AG04450 (cell line): ENCODE measurements at regions not wholly inside any gene's neighbourhood (a gene's known extent, or its start where the extent isn't known, plus 50 kb on each side); places are given as distances from the start of the nearest gene placed in this dataset.

Experiments
- CTCF ChIA-PET: fragments of 300-600, 350-600 bp; formaldehyde crosslinking; extraction: SDS; loops from one replicate; lab custom pipeline; 2022; ENCODE audit warnings: antibody characterized with exemption, inconsistent platforms; lab: Charles Lee
- POLR2A ChIA-PET: fragments of 350-600 bp; formaldehyde crosslinking; extraction: SDS; loops from one replicate; lab custom pipeline; 2021; ENCODE audit warnings: antibody characterized with exemption, inconsistent platforms; lab: Yijun Ruan, JAX
- DNase-seq: peaks from one replicate; pipeline ENCODE4 v3.0.0-alpha.2; 2011; ENCODE audit warnings: low read depth, low spot score
- H3K27ac ChIP-seq: one replicate; pipeline ENCODE4 v1.5.1; 2012; ENCODE audit warnings: low read depth, low read length, control low read depth
- H3K27me3 ChIP-seq: one replicate; pipeline ENCODE4 v1.6.0; 2012; ENCODE audit warnings: low read length; ENCODE audit not compliant: control insufficient read depth, insufficient read depth
- H3K4me3 ChIP-seq: 2 replicates; pipeline ENCODE4 v1.5.1; 2011; ENCODE audit warnings: mild to moderate bottlenecking, low read depth, low read length, control low read depth
- H3K9me3 ChIP-seq: 2 replicates; pipeline ENCODE4 v1.5.1; 2012; ENCODE audit warnings: low read length; ENCODE audit not compliant: control insufficient read depth, insufficient read depth
- TF ChIP-seq, protein P1 (sequence below): IDR thresholded peaks from 2 replicates; pipeline ENCODE4 v1.5.1; 2011; ENCODE audit warnings: low read depth, low read length, control low read depth, inconsistent platforms

DNA sequence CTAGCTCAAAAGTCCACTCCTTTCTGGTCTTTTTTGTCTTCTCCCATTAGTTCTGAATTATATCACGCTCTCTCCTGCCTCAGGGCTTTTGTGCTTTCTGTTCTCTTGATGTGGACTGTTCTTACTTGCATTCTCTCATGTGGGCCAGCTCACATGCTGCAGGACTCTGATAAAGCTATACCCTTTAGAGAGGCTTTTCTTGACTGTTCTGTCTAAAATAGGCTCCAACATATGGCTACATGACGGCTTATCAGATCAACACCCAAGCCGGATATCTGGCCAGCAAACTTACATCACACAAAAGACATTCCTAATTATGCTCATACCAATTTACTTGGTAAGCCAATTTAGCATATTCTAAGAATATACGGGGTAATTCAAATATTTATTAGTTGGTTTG lies 1494.5 kb downstream of the TECRL start:
- Histone ChIP-seq H3K27ac (no peak overlapping the region), H3K9me3 (peaks cover 2% of the 10 kb centered on the region; the same call in 1 of the 2 replicates), H3K4me3 (no peak overlapping the region), H3K27me3 (no peaks in the 10 kb centered on the region)
- TF ChIP-seq, protein P1, sequence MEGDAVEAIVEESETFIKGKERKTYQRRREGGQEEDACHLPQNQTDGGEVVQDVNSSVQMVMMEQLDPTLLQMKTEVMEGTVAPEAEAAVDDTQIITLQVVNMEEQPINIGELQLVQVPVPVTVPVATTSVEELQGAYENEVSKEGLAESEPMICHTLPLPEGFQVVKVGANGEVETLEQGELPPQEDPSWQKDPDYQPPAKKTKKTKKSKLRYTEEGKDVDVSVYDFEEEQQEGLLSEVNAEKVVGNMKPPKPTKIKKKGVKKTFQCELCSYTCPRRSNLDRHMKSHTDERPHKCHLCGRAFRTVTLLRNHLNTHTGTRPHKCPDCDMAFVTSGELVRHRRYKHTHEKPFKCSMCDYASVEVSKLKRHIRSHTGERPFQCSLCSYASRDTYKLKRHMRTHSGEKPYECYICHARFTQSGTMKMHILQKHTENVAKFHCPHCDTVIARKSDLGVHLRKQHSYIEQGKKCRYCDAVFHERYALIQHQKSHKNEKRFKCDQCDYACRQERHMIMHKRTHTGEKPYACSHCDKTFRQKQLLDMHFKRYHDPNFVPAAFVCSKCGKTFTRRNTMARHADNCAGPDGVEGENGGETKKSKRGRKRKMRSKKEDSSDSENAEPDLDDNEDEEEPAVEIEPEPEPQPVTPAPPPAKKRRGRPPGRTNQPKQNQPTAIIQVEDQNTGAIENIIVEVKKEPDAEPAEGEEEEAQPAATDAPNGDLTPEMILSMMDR, result no peak
- DNase-seq, result no peak
- ChIA-PET POLR2A (no interaction called here), CTCF (no interaction called here)

DNA sequence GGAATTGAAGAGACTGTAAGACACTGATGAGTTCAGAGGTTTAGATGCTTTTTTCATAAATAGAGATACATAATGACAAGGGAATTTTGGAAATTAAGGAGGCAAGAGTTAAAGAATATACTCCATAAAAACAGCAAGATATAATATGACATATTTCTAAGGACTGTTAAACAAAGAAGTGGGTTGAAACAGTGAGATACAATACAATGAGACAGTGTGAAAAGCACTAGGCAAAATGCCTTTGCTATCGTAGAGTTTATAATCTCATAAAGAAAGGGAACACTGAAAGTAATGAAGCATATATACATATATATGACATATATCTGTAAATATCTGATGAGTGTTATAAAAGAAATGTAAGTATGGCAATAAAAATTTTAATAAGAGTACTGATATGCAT lies 1496.2 kb downstream of the TECRL start:
- ChIA-PET CTCF (no interaction called here), POLR2A (no interaction called here)
- H3K27ac ChIP-seq, result no peak overlapping the region
- H3K27me3 ChIP-seq, result no peaks in the 10 kb centered on the region
- H3K4me3 ChIP-seq, result no peak overlapping the region
- H3K9me3 ChIP-seq, result no peaks in the 10 kb centered on the region
- TF ChIP-seq, protein P1, result no peak
- no peak for DNase-seq

DNA sequence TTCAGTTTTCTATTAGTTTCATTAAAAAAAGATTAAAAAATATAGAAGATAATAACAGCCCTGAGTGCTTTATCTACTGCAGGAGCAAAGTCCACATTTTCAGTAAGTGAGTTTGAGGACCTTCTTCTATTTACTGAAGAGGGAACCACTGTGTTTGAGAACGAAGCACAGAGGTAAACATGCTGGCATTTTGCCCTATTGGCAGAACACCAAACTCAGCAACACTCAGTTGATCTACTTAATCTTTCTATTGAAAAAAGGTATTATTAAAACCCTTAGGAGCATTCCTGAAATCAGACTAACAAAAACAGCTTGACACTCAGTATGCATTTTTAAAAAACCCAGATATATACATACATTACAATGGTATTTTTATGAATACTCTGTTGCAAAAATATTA lies 1496.7 kb downstream of the TECRL start:
- H3K9me3 ChIP-seq, result no peaks in the 10 kb centered on the region
- ChIA-PET CTCF (no interaction called here), POLR2A (no interaction called here)
- no peaks in the 10 kb centered on the region for H3K27me3 ChIP-seq
- no peak overlapping the region for H3K4me3 ChIP-seq
- no peak overlapping the region for H3K27ac ChIP-seq
- DNase-seq, result no peak
- TF ChIP-seq, protein P1, result no peak

DNA sequence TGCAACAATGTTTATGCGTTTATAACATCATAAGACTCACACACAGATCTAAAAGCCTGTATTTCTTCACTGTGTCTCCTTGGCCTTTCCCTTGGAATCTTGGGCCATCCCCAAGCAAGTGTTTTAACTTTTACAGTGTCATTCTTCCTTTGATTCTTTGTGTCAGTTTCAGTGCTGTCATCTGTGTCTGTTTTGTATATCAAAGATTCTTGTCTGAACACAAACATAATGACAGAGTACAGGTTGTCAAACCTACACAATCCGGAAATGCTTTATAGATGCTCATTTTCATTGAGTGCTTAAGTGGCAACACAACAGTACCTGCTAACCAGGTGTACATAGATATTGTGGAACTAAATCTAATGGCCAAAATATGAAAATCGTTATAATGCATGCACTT lies 1500.0 kb downstream of the TECRL start:
- TF ChIP-seq, protein P1, result no peak
- Histone ChIP-seq H3K27me3 (no peaks in the 10 kb centered on the region), H3K9me3 (no peaks in the 10 kb centered on the region), H3K27ac (no peak overlapping the region), H3K4me3 (no peak overlapping the region)
- no peak for DNase-seq
- POLR2A ChIA-PET, result no interaction called here
- CTCF ChIA-PET, result no interaction called here

DNA sequence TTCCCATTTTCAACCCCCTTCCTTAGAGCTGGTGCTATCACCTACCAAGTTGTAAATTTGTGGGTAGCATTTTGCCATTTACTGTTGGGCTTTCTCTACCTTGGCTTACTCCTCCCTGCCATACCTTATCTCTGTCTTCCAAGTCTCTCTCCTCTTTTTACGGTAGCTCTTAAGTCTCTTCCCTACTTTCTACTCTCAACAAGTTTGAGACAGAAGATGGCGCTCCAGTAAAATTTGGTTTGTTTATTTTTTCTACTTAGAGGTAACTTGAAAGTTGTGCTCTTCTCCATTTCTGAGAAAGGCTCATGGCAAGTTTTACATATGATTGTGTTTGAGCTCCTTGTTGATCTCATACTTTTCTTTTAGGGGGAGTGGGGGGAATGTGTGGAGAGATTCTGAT lies 1508.1 kb downstream of the TECRL start:
- Histone ChIP-seq H3K27me3 (no peaks in the 10 kb centered on the region), H3K9me3 (peaks cover 22% of the 10 kb centered on the region), H3K4me3 (no peak overlapping the region), H3K27ac (no peak overlapping the region)
- DNase-seq, result no peak
- ChIA-PET CTCF (no interaction called here), POLR2A (no interaction called here)
- TF ChIP-seq, protein P1, result no peak
